CD4-positive, alpha-beta T cell treated with Interleukin-10 for 1 hour (primary cell): ENCODE measurements at regions not wholly inside any gene's neighbourhood (a gene's known extent, or its start where the extent isn't known, plus 50 kb on each side); places are given as distances from the start of the nearest gene placed in this dataset.
A peak's percentile ranks its signal among the peaks of the same experiment; 100 is the strongest.

Experiments used
- DNase-seq: peaks from one replicate; pipeline ENCODE4 v3.0.0-alpha.2; 2020

- no peak for DNase-seq
Measured at GRCh38 chr13:79081942-79082341, 324.1 kb downstream of the RBM26 start.

GRCh38 chr13:79079351-79079839 is 326.7 kb downstream of the RBM26 start:
- no peak for DNase-seq

DNA sequence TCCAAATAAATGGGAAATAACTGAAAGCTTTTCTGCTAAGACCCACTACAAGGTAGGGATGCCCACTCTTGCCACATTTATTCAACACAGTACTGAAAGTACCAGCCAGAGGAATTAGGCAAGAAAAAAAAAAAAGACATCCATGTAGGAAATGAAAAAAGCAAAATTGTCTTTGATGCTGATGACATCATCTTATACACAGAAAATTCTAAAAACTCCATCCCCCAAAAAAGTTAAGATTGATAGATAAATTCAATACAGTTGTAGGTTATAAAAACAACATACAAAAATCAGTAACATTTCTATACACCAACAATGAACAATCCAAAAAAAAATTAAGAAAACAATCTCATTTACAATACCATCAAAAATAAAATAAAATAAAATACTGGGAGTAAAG is 330.4 kb downstream of the RBM26 start:
- no peak for DNase-seq

GRCh38 chr13:79070343-79070974 is 335.6 kb downstream of the RBM26 start:
- no peak for DNase-seq

GRCh38 chr13:79062291-79062690 is 343.8 kb downstream of the RBM26 start:
- no peak for DNase-seq

GRCh38 chr13:79060216-79060615 is 345.8 kb downstream of the RBM26 start:
- DNase-seq, result no peak

DNA sequence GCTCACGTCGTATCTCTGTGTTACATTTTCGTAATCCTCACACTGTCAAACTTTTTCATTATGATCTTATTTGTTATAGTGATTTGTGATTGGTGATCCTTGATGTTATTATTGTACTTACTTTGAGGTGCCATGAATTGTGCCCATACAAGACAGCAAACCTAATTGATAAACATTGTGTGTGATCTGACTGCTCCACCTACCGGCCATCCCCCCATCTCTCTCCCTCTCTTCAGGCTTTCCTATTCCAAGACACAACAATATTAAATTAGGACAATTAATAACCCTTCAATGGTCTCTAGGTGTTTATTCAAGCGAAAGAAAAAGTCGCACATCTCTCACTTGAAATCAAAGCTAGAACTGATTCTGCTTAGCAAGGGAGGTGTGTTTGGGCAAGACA is 349.3 kb downstream of the RBM26 start:
- no peak for DNase-seq

GRCh38 chr13:79051472-79051871 is 354.6 kb downstream of the RBM26 start:
- DNase-seq, result no peak

- no peak for DNase-seq
Measured at GRCh38 chr13:79044415-79044814, 361.6 kb downstream of the RBM26 start.

- no peak for DNase-seq
Measured at GRCh38 chr13:79043208-79043607, 362.8 kb downstream of the RBM26 start.

DNA sequence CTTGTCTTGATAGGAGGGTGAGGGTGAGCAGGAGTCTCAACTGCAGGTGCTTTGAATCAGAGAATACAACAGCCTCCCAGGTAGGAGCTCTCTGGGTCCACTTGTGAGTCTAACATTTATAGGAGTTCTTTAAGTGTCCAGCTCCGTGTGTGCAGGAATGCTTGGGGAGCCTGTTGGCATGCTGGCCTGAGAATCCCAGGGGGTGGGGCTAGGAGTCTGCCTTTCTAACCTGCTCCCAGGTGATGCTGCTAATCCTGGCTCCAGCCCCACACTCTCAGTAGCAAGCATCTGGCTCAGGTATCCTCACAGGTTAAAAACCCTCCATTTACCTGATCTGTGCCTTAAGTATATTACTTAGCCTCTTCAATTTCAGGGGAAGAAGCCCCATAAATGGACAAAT is 368.9 kb downstream of the RBM26 start:
- no peak for DNase-seq

GRCh38 chr13:79034341-79034740 is 371.7 kb downstream of the RBM26 start:
- no peak for DNase-seq

DNA sequence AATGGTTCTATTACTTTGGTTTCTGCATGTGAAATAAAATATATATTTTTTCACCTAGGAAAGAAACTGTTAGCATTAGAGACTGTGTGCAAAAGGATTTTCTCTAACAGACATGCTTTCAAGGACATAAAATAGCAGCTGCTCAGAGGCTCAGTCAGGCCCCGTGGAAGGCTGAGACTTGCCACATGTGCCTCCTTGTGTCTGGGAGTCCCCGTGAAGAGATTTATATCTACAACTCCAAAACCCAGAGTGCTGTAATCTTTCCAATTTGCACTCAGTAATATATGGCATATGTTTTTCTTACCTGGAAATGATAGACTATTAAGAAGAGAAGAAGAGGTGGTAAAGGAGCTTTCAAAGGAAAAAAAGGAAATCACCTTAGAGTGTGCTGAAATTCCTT is 371.6 kb upstream of the OBI1 start:
- DNase-seq, result no peak

DNA sequence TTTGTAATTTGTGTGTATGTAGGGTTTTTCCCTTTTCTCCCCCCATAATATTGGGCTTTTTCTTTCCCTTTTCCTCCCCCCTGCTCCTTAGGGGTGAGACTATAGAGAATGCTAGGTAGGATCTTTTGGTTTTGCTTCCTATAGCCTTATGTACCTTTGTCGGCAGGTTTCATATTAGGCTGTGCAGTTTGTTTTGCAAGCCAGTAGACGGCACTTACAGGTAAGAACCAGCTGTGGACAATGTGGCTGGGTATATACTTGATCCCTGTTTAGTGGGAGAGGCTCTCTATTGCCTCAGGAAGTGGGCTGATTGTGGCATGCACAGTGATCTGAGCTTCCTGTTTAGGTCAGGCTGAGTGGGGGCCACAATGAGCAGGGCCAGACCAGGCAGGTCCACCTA is 359.2 kb upstream of the OBI1 start:
- no peak for DNase-seq

DNA sequence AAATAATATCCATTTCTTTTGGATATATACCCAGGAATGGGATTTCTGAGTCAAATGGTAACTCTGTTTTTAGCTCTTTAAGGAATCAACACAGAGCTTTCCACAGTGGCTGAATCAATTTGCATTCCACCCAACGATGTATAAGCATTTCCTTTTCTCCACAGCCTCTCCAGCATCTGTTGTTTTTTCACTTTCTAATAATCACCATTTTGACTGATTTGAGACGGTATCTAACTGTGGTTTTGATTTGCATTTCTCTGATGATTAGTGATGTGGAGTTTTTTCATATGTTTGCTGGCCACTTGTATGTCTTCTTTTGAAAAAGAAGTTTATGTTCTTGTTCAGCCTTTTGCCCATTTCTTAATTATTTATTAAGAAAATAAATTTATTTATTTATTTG is 352.2 kb upstream of the OBI1 start:
- no peak for DNase-seq

GRCh38 chr13:79003989-79004898 is 345.3 kb upstream of the OBI1 start:
- DNase-seq, result no peak

DNA sequence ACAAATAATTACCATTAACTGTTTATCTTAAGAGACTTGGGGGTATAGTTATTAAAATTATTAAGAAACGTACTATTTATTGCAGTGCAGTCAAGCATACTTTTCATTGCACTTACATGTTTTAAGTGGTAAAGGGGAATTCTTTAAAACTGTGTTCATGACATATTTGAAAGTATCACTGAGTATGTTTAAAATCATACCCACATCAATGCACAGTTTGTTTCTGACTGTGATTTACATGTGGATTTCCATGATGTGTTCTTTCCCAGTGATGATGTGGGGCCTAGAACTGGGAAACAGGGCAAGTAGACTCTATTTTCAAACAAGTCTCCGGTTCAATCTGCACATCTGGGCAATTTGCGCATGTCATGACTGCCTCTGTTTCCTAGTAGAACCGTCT is 340.5 kb upstream of the OBI1 start:
- no peak for DNase-seq

GRCh38 chr13:78998630-78999315 is 339.8 kb upstream of the OBI1 start:
- DNase-seq, result no peak

- no peak for DNase-seq
Measured at GRCh38 chr13:78997902-78998629, 339.1 kb upstream of the OBI1 start.

- DNase-seq, result no peak
Measured at GRCh38 chr13:78993792-78994191, 334.8 kb upstream of the OBI1 start.

- no peak for DNase-seq
Measured at GRCh38 chr13:78981913-78982312, 323.0 kb upstream of the OBI1 start.

- no peak for DNase-seq
Measured at GRCh38 chr13:78979349-78979748, 320.4 kb upstream of the OBI1 start.

GRCh38 chr13:78978381-78978998 is 319.5 kb upstream of the OBI1 start:
- peak; percentile 53 for DNase-seq
